Fibroblast of lung (primary cell): ENCODE measurements at regions not wholly inside any gene's neighbourhood (a gene's known extent, or its start where the extent isn't known, plus 50 kb on each side); places are given as distances from the start of the nearest gene placed in this dataset.

Experiments used
- CTCF ChIP-seq, 2 donors: IDR thresholded peaks in 1 of 2; conservative IDR thresholded peaks in 1 of 2; 1 replicate in 1 of 2; 2 replicates in 1 of 2; pipeline ENCODE4 v1.5.1; 2011 to 2012; ENCODE audit warnings: low read length in 2 of 2, control low read depth in 1 of 2, inconsistent platforms in 1 of 2, low read depth in 1 of 2, mild to moderate bottlenecking in 1 of 2
- EZH2 ChIP-seq: IDR thresholded peaks from 2 replicates; pipeline ENCODE4 v1.5.1; 2012; ENCODE audit warnings: low read length, control low read depth, mild to moderate bottlenecking; ENCODE audit errors: missing control alignments

GRCh38 chr11:112760396-112761059 is 200.7 kb upstream of the NCAM1 start:
- TF ChIP-seq CTCF (conservative IDR thresholded peaks at IDR 0.05 in 1 of 2, IDR thresholded peaks at IDR 0.05 in 1 of 2; ENCODE audit: low read depth in 1 of 2, low read length in 2 of 2) (no peak), EZH2 (no peak)
